ENCODE measurements at regions not wholly inside any gene's neighbourhood (a gene's known extent, or its start where the extent isn't known, plus 50 kb on each side); places are given as distances from the start of the nearest gene placed in this dataset.

GRCh38 chr6:122869437-122870024 lies 80.5 kb downstream of the SMPDL3A start:
- peak; percentile 56 for DNase-seq
- Histone ChIP-seq H4K20me1 (ENCODE audit: insufficient read depth, low read length) (no peaks in the 10 kb centered on the region), H3K9ac (ENCODE audit: low read length) (no peak overlapping the region), H3K4me3 (ENCODE audit: low read length) (no peak overlapping the region), H3K4me2 (ENCODE audit: low read depth, low read length) (no peak overlapping the region), H3K9me2 (replicated peaks; ENCODE audit: insufficient read depth, low read length) (no peaks in the 10 kb centered on the region), H3K4me1 (ENCODE audit: low read length) (no peaks in the 10 kb centered on the region), H3K9me3 (replicated peaks; ENCODE audit: insufficient read depth, low read length) (no peaks in the 10 kb centered on the region), H3K27ac (ENCODE audit: low read length) (no peak overlapping the region), H3K79me2 (ENCODE audit: low read length) (no peaks in the 10 kb centered on the region), H3F3A (ENCODE audit: insufficient read depth, low read length) (no peaks in the 10 kb centered on the region), H2AFZ (ENCODE audit: low read length) (no peak overlapping the region), H3K27me3 (replicated peaks; ENCODE audit: insufficient read depth, low read length) (no peaks in the 10 kb centered on the region), H3K36me3 (replicated peaks; ENCODE audit: insufficient read depth, low read length) (no peaks in the 10 kb centered on the region)
- TF ChIP-seq EZH2 (optimal IDR thresholded peaks at IDR 0.05; ENCODE audit: low read depth, low read length) (no peak), CTCF (IDR thresholded peaks at IDR 0.05; ENCODE audit: low read length) (peak; percentile 81), EZH2phosphoT487 (IDR thresholded peaks at IDR 0.05; ENCODE audit: low read length) (no peak)

- Histone ChIP-seq H3K4me1 (ENCODE audit: low read length) (no peaks in the 10 kb centered on the region), H3K4me3 (ENCODE audit: low read length) (no peak overlapping the region), H3K79me2 (ENCODE audit: low read length) (no peaks in the 10 kb centered on the region), H3K27ac (ENCODE audit: low read length) (no peak overlapping the region), H3K9me3 (replicated peaks; ENCODE audit: insufficient read depth, low read length) (no peaks in the 10 kb centered on the region), H3K9me2 (replicated peaks; ENCODE audit: insufficient read depth, low read length) (no peaks in the 10 kb centered on the region), H3K27me3 (replicated peaks; ENCODE audit: insufficient read depth, low read length) (no peaks in the 10 kb centered on the region), H3K9ac (ENCODE audit: low read length) (no peak overlapping the region), H2AFZ (ENCODE audit: low read length) (no peak overlapping the region), H3K36me3 (replicated peaks; ENCODE audit: insufficient read depth, low read length) (no peaks in the 10 kb centered on the region), H3F3A (ENCODE audit: insufficient read depth, low read length) (no peaks in the 10 kb centered on the region), H4K20me1 (ENCODE audit: insufficient read depth, low read length) (no peaks in the 10 kb centered on the region), H3K4me2 (ENCODE audit: low read depth, low read length) (no peak overlapping the region)
- no peak for TF ChIP-seq CTCF (IDR thresholded peaks at IDR 0.05; ENCODE audit: low read length)
- no peak for TF ChIP-seq EZH2 (optimal IDR thresholded peaks at IDR 0.05; ENCODE audit: low read depth, low read length)
- TF ChIP-seq EZH2phosphoT487 (IDR thresholded peaks at IDR 0.05; ENCODE audit: low read length), result no peak
- no peak for DNase-seq
These were observed 82.0 kb downstream of the SMPDL3A start for GRCh38 chr6:122871079-122871478.

- Histone ChIP-seq H3K27ac (ENCODE audit: low read length) (no peak overlapping the region), H3K4me3 (ENCODE audit: low read length) (no peak overlapping the region), H3K9ac (ENCODE audit: low read length) (no peak overlapping the region), H3K4me2 (ENCODE audit: low read depth, low read length) (no peak overlapping the region), H3F3A (ENCODE audit: insufficient read depth, low read length) (no peaks in the 10 kb centered on the region), H3K36me3 (replicated peaks; ENCODE audit: insufficient read depth, low read length) (no peaks in the 10 kb centered on the region), H3K9me3 (replicated peaks; ENCODE audit: insufficient read depth, low read length) (no peaks in the 10 kb centered on the region), H3K9me2 (replicated peaks; ENCODE audit: insufficient read depth, low read length) (no peaks in the 10 kb centered on the region), H3K4me1 (ENCODE audit: low read length) (no peaks in the 10 kb centered on the region), H2AFZ (ENCODE audit: low read length) (no peak overlapping the region), H3K27me3 (replicated peaks; ENCODE audit: insufficient read depth, low read length) (no peaks in the 10 kb centered on the region), H3K79me2 (ENCODE audit: low read length) (no peaks in the 10 kb centered on the region), H4K20me1 (ENCODE audit: insufficient read depth, low read length) (no peaks in the 10 kb centered on the region)
- no peak for DNase-seq
- TF ChIP-seq EZH2phosphoT487 (IDR thresholded peaks at IDR 0.05; ENCODE audit: low read length), result no peak
- TF ChIP-seq CTCF (IDR thresholded peaks at IDR 0.05; ENCODE audit: low read length), result no peak
- TF ChIP-seq EZH2 (optimal IDR thresholded peaks at IDR 0.05; ENCODE audit: low read depth, low read length), result no peak
These were observed 83.3 kb downstream of the SMPDL3A start for GRCh38 chr6:122872311-122872710.

Measured in MM.1S (cell line).